Keratinocyte (primary cell): ENCODE measurements at regions not wholly inside any gene's neighbourhood (a gene's known extent, or its start where the extent isn't known, plus 50 kb on each side); places are given as distances from the start of the nearest gene placed in this dataset.

ENCODE experiments used
- DNase-seq: peaks from one replicate; pipeline ENCODE4 v3.0.0-alpha.2; 2011; ENCODE audit warnings: low read depth, missing footprints, low spot score
- FAIRE-seq: peaks from 2 replicates; lab custom pipeline; 2011; peaks lifted over from hg19 to GRCh38; lab: Jason Lieb, UNC
- H2AFZ ChIP-seq: 2 replicates; pipeline ENCODE4 v1.6.0; 2012; ENCODE audit warnings: low read length, control low read depth, inconsistent platforms; ENCODE audit not compliant: control insufficient read depth
- H3K27ac ChIP-seq: 2 replicates; pipeline ENCODE4 v1.5.1; 2011; ENCODE audit warnings: low read length; ENCODE audit not compliant: control insufficient read depth, insufficient read depth
- H3K27me3 ChIP-seq: 3 replicates; pipeline ENCODE4 v1.6.0; 2011; ENCODE audit warnings: low read length; ENCODE audit not compliant: control insufficient read depth, insufficient read depth; ENCODE audit errors: extremely low read depth
- H3K36me3 ChIP-seq, 2 experiments: 2 replicates in 1 of 2; 3 replicates in 1 of 2; pipeline ENCODE4 v1.5.1; 2011; ENCODE audit warnings: low read length in 2 of 2, mild to moderate bottlenecking in 1 of 2; ENCODE audit not compliant: control insufficient read depth in 2 of 2, insufficient read depth in 2 of 2; ENCODE audit errors: extremely low read depth in 1 of 2
- H3K4me1 ChIP-seq: 3 replicates; pipeline ENCODE4 v1.5.1; 2011; ENCODE audit warnings: low read length; ENCODE audit not compliant: control insufficient read depth, insufficient read depth; ENCODE audit errors: extremely low read depth
- H3K4me2 ChIP-seq: 3 replicates; pipeline ENCODE4 v1.6.0; 2011; ENCODE audit warnings: low read depth, low read length; ENCODE audit not compliant: control insufficient read depth, insufficient read depth; ENCODE audit errors: extremely low read depth
- H3K4me3 ChIP-seq, 3 experiments: fragments of 200-600 bp in 1 of 3; sonication (generic) in 1 of 3; 2 replicates in 2 of 3; 3 replicates in 1 of 3; pipeline ENCODE4 v1.5.1; 2011 to 2016; ENCODE audit warnings: low read length in 3 of 3, mild to moderate bottlenecking in 3 of 3, control low read depth in 2 of 3, inconsistent platforms in 1 of 3, low read depth in 1 of 3, mixed read lengths in 1 of 3, mixed run types in 1 of 3, moderate library complexity in 1 of 3; ENCODE audit not compliant: control insufficient read depth in 2 of 3, insufficient read depth in 2 of 3; ENCODE audit errors: extremely low read depth in 1 of 3
- H3K79me2 ChIP-seq: 2 replicates; pipeline ENCODE4 v1.6.0; 2012; ENCODE audit warnings: low read length; ENCODE audit not compliant: control insufficient read depth, insufficient read depth
- H3K9ac ChIP-seq: 3 replicates; pipeline ENCODE4 v1.6.0; 2011; ENCODE audit warnings: low read length; ENCODE audit not compliant: control insufficient read depth, insufficient read depth; ENCODE audit errors: extremely low read depth
- H3K9me1 ChIP-seq: 3 replicates; pipeline ENCODE4 v1.6.0; 2011; ENCODE audit warnings: low read length; ENCODE audit not compliant: control insufficient read depth, insufficient read depth; ENCODE audit errors: extremely low read depth
- H3K9me3 ChIP-seq: 2 replicates; pipeline ENCODE4 v1.5.1; 2012; ENCODE audit warnings: low read depth, low read length; ENCODE audit not compliant: control insufficient read depth
- H4K20me1 ChIP-seq: 3 replicates; pipeline ENCODE4 v1.6.0; 2011; ENCODE audit warnings: low read length; ENCODE audit not compliant: control insufficient read depth, insufficient read depth; ENCODE audit errors: extremely low read depth
- CTCF ChIP-seq, 3 experiments: IDR thresholded peaks in 1 of 3; conservative IDR thresholded peaks in 1 of 3; optimal IDR thresholded peaks in 1 of 3; 2 replicates in 2 of 3; 3 replicates in 1 of 3; pipeline versions ENCODE3 to v1.5.1; 2011; ENCODE audit warnings: low read length in 3 of 3, mild to moderate bottlenecking in 3 of 3, moderate library complexity in 2 of 3, control low read depth in 1 of 3, inconsistent platforms in 1 of 3; ENCODE audit not compliant: insufficient read depth in 2 of 3; ENCODE audit errors: extremely low read depth in 1 of 3
- EZH2 ChIP-seq: IDR thresholded peaks from one replicate; pipeline ENCODE4 v1.6.1; 2012; ENCODE audit warnings: inconsistent platforms, mild to moderate bottlenecking, low read length, moderate library complexity
- dilution Hi-C: fragments of 300-500 bp; cut with MboI; formaldehyde crosslinking; loops from one replicate; pipeline ENCODE4 v1.7.0; 2020; ENCODE audit warnings: low sequenced_read_pairs; ENCODE audit not compliant: extremely low pct_ligation_motif_present

DNA sequence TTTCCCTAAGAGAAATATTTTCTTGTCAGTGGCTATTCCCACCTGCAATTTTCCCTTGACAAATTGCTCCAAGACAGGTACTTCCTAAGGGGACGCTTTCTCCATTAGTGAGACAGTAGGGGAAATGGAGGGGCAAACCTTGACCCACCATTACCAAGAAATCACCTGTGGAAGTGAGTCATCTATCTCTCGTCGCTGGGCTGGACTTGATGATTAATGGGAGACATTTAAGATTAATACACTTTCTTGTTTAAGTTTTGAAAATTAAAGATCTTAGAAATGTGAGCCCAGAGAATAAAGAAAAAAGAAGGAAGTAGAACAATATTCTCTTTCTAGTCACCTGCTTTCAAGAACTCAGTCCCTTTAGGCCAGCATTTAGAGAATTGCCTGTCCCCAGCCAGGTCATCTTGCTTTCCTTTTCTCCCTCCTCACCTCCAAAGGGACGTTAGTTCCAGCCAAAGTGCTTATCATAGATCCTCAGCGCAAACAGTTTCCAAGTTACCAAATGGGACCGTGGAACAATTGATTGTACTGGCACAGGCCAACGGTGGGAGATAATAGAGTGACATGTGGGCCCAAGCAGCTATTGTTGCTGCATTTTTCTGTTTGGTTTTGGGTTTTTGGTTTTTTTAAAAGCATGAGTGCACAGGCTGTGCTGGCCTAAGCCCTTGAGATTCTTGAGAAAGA lies 284.4 kb downstream of the ENC1 start:
- no peaks in the 10 kb centered on the region for H3K27me3 ChIP-seq
- DNase-seq (no peak), FAIRE-seq (no peak)
- TF ChIP-seq EZH2, result no peak
- TF ChIP-seq CTCF (optimal IDR thresholded peaks at IDR 0.05 in 1 of 3, IDR thresholded peaks at IDR 0.05 in 1 of 3, conservative IDR thresholded peaks at IDR 0.05 in 1 of 3; ENCODE audit: extremely low read depth in 1 of 3, insufficient read depth in 2 of 3, low read length in 3 of 3), result no peak
- no peaks in the 10 kb centered on the region for H4K20me1 ChIP-seq
- H3K9me1 ChIP-seq, result no peaks in the 10 kb centered on the region
- H3K9me3 ChIP-seq, result no peaks in the 10 kb centered on the region
- peaks cover 2% of the 10 kb centered on the region for H3K4me1 ChIP-seq
- H3K9ac ChIP-seq, result no peak overlapping the region
- H3K4me3 ChIP-seq, result no peak overlapping the region
- no peaks in the 10 kb centered on the region for H3K36me3 ChIP-seq
- dilution Hi-C loops, result no loop called here
- H2AFZ ChIP-seq, result no peak overlapping the region
- H3K79me2 ChIP-seq, result no peaks in the 10 kb centered on the region
- H3K4me2 ChIP-seq, result no peak overlapping the region
- no peak overlapping the region for H3K27ac ChIP-seq

DNA sequence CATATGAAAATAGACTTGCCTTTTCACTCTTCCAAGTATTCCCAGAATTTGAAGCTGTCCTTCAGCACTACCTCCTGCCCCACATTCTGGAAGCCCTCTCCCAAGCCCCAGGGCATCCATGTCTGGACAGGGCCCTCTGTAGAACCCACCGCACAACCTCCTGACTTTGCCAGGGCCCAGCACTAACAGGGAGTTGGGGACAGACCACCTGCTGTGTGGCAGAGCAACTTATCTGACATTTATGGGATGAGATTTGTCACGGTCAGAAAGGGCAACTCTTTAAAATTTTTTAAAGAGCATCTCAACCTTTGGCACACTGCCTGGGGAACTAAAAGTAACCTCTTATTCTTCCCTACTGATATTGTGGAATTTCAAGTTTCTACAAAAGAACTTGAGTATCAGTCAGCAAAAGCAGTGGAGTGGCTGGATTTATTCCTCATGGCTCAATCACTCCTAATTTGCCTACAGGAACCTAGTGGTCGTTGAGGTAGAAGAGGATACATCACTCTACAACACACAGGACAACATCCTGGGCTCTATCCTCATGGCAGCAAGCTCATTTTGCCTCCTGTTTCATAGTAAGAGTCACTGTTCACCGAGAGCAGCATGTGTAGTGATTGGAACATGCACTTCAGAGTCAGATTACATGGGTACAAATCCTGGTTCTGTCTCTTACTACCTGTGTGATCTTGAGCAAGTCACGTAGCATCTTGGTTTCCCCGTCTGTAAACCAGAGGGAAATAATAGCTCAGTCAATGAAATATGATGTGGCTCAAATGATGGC lies 285.3 kb downstream of the ENC1 start:
- no peak overlapping the region for H3K9ac ChIP-seq

More for the DNA sequence above, 285.3 kb downstream of the ENC1 start:
- Histone ChIP-seq H4K20me1 (no peaks in the 10 kb centered on the region), H3K36me3 (no peaks in the 10 kb centered on the region), H3K27me3 (no peaks in the 10 kb centered on the region), H3K9me1 (no peaks in the 10 kb centered on the region), H3K79me2 (no peaks in the 10 kb centered on the region), H3K4me1 (peaks cover 2% of the 10 kb centered on the region), H3K4me2 (no peak overlapping the region), H2AFZ (no peak overlapping the region), H3K27ac (no peak overlapping the region), H3K9me3 (no peaks in the 10 kb centered on the region), H3K4me3 (no peak overlapping the region)
- DNase-seq (no peak), FAIRE-seq (no peak)
- TF ChIP-seq CTCF (optimal IDR thresholded peaks at IDR 0.05 in 1 of 3, IDR thresholded peaks at IDR 0.05 in 1 of 3, conservative IDR thresholded peaks at IDR 0.05 in 1 of 3; ENCODE audit: extremely low read depth in 1 of 3, insufficient read depth in 2 of 3, low read length in 3 of 3) (no peak), EZH2 (no peak)
- dilution Hi-C loops, result no loop called here
